ENCODE measurements at regions not wholly inside any gene's neighbourhood (a gene's known extent, or its start where the extent isn't known, plus 50 kb on each side); places are given as distances from the start of the nearest gene placed in this dataset.

DNA sequence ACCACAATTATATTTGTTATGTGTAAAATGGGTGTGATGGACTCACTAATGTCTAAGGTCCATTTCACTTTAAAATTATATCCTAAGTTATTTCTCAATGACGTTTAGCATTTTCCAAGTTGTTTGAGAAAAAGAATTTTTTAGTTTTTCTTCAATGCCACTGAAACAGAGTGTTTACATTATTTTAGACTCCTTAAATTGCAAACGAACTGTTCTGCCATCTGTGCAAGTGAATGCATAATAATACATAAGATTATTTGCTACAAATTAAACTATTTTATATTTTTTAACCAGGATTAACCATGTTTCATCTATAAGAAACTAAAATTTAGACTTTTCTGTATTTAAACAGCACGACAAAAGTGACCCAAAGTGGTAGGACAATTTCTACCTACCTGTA is 425.4 kb downstream of the NDFIP2 start:
- Histone ChIP-seq H3K27ac (ENCODE audit: low read depth, low read length, poor library complexity, severe bottlenecking) (no peak overlapping the region), H3K4me3 (ENCODE audit: low read depth, low read length, poor library complexity, severe bottlenecking) (no peak overlapping the region), H3K9me3 (ENCODE audit: low read depth, low read length, poor library complexity, severe bottlenecking) (no peaks in the 10 kb centered on the region), H3K4me1 (ENCODE audit: insufficient read depth, low read length, poor library complexity, severe bottlenecking) (peaks cover 4% of the 10 kb centered on the region), H3K36me3 (ENCODE audit: insufficient read depth, low read length, poor library complexity, severe bottlenecking) (no peaks in the 10 kb centered on the region), H3K27me3 (replicated peaks; ENCODE audit: insufficient read depth, low read depth, low read length, poor library complexity) (no peaks in the 10 kb centered on the region)
- POLR2A ChIA-PET (ENCODE audit: low non-redundant PET), result no interaction called here
- TF ChIP-seq, protein P1, sequence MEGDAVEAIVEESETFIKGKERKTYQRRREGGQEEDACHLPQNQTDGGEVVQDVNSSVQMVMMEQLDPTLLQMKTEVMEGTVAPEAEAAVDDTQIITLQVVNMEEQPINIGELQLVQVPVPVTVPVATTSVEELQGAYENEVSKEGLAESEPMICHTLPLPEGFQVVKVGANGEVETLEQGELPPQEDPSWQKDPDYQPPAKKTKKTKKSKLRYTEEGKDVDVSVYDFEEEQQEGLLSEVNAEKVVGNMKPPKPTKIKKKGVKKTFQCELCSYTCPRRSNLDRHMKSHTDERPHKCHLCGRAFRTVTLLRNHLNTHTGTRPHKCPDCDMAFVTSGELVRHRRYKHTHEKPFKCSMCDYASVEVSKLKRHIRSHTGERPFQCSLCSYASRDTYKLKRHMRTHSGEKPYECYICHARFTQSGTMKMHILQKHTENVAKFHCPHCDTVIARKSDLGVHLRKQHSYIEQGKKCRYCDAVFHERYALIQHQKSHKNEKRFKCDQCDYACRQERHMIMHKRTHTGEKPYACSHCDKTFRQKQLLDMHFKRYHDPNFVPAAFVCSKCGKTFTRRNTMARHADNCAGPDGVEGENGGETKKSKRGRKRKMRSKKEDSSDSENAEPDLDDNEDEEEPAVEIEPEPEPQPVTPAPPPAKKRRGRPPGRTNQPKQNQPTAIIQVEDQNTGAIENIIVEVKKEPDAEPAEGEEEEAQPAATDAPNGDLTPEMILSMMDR (conservative IDR thresholded peaks at IDR 0.05; ENCODE audit: low read depth, low read length), result no peak
- TF ChIP-seq EZH2 (IDR thresholded peaks at IDR 0.05; ENCODE audit: borderline replicate concordance, low read depth, low read length, poor library complexity, severe bottlenecking), result no peak
- no peak for DNase-seq (ENCODE audit: low spot score)
- no TSS peak for BruUV-seq (replicated peaks)
- intact Hi-C loops (cut with micrococcal nuclease; ENCODE audit: unreplicated experiment), result loop anchor here (10.0 kb wide), 1 partner anchor 1108 kb away; no protein-coding TSS in a partner anchor
- CTCF ChIA-PET, result no interaction called here

DNA sequence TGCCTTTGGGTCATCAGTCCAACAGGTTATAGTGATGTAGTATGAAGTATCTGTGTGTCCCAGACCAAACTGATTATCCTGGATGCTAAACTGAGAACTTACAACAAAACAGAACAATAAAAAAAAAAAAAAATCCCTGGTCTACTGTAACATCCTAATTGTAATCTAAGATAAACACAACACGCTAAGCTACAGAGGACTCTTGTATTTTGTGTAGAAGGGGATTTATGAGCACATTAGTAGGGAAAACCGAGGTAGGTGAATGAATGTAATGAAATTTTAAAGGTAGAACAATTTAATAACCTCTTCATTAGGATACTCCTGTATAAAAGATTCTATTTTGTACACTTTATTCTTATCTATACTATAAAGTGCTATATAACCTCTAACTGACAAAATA is 424.1 kb downstream of the NDFIP2 start:
- no peaks in the 10 kb centered on the region for H3K9me3 ChIP-seq (ENCODE audit: low read depth, low read length, poor library complexity, severe bottlenecking)
- no peak for DNase-seq (ENCODE audit: low spot score)
- no peak overlapping the region for H3K4me3 ChIP-seq (ENCODE audit: low read depth, low read length, poor library complexity, severe bottlenecking)
- POLR2A ChIA-PET (ENCODE audit: low non-redundant PET), result no interaction called here
- H3K27ac ChIP-seq (ENCODE audit: low read depth, low read length, poor library complexity, severe bottlenecking), result no peak overlapping the region
- CTCF ChIA-PET, result no interaction called here
- no peak for TF ChIP-seq EZH2 (IDR thresholded peaks at IDR 0.05; ENCODE audit: borderline replicate concordance, low read depth, low read length, poor library complexity, severe bottlenecking)
- TF ChIP-seq, protein P1 (conservative IDR thresholded peaks at IDR 0.05; ENCODE audit: low read depth, low read length), result no peak
- intact Hi-C loops (cut with micrococcal nuclease; ENCODE audit: unreplicated experiment), result loop anchor here (10.0 kb wide), 1 partner anchor 1110 kb away; no protein-coding TSS in a partner anchor
- BruUV-seq (replicated peaks), result no TSS peak
- H3K27me3 ChIP-seq (replicated peaks; ENCODE audit: insufficient read depth, low read depth, low read length, poor library complexity), result no peaks in the 10 kb centered on the region
- H3K36me3 ChIP-seq (ENCODE audit: insufficient read depth, low read length, poor library complexity, severe bottlenecking), result no peaks in the 10 kb centered on the region
- H3K4me1 ChIP-seq (ENCODE audit: insufficient read depth, low read length, poor library complexity, severe bottlenecking), result peaks cover 15% of the 10 kb centered on the region

DNA sequence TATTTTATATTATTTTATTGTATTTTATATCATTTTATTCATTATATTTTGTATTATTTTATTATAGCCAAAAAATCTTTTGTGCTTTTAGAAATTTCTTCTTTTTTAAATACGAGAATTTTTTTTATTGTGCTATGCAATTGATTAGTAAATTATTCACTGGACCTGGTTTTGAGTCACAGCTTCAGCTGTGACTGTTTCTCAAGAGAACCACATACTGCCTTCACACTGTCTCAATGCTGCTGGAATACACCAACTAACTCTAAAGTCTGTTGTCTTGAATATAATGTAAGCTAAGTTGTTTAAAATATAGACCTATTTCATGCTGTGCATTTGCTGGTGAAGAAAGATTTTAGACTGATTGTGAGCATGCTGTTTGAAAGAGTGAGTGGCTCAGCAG is 423.6 kb downstream of the NDFIP2 start:
- ChIA-PET CTCF (no interaction called here), POLR2A (ENCODE audit: low non-redundant PET) (no interaction called here)

More for the DNA sequence above, 423.6 kb downstream of the NDFIP2 start:
- no TSS peak for BruUV-seq (replicated peaks)
- no peaks in the 10 kb centered on the region for H3K9me3 ChIP-seq (ENCODE audit: low read depth, low read length, poor library complexity, severe bottlenecking)
- H3K4me1 ChIP-seq (ENCODE audit: insufficient read depth, low read length, poor library complexity, severe bottlenecking), result peaks cover 15% of the 10 kb centered on the region
- H3K36me3 ChIP-seq (ENCODE audit: insufficient read depth, low read length, poor library complexity, severe bottlenecking), result no peaks in the 10 kb centered on the region
- DNase-seq (ENCODE audit: low spot score), result no peak
- H3K27me3 ChIP-seq (replicated peaks; ENCODE audit: insufficient read depth, low read depth, low read length, poor library complexity), result no peaks in the 10 kb centered on the region
- intact Hi-C loops (cut with micrococcal nuclease; ENCODE audit: unreplicated experiment), result loop anchor here (5.0 to 10.0 kb wide), 4 partner anchors 97 to 1110 kb away; partner anchors contain the start of gene SPRY2
- TF ChIP-seq EZH2 (IDR thresholded peaks at IDR 0.05; ENCODE audit: borderline replicate concordance, low read depth, low read length, poor library complexity, severe bottlenecking), result no peak
- TF ChIP-seq, protein P1 (conservative IDR thresholded peaks at IDR 0.05; ENCODE audit: low read depth, low read length), result no peak
- no peak overlapping the region for H3K4me3 ChIP-seq (ENCODE audit: low read depth, low read length, poor library complexity, severe bottlenecking)
- no peak overlapping the region for H3K27ac ChIP-seq (ENCODE audit: low read depth, low read length, poor library complexity, severe bottlenecking)
